Neural progenitor cell (in vitro differentiated cells): ENCODE measurements at regions not wholly inside any gene's neighbourhood (a gene's known extent, or its start where the extent isn't known, plus 50 kb on each side); places are given as distances from the start of the nearest gene placed in this dataset.
"Not testable (repeated sequence)": the region's sequence is repeated elsewhere in the genome, so short reads cannot be mapped to it uniquely, and the experiment has no call there.

ENCODE experiments used
- CTCF ChIP-seq: fragments of 200-600 bp; sonication (generic); IDR thresholded peaks from 2 replicates; pipeline ENCODE4 v1.5.1; 2017; ENCODE audit warnings: antibody characterized with exemption, mild to moderate bottlenecking
- EZH2 ChIP-seq: fragments of 200-600 bp; sonication (generic); IDR thresholded peaks from 2 replicates; pipeline ENCODE4 v1.6.1; 2017; ENCODE audit warnings: antibody characterized with exemption, mild to moderate bottlenecking, moderate library complexity

- TF ChIP-seq CTCF, EZH2: not testable (repeated sequence)
These were observed 63.1 kb downstream of the TRIM43 start for GRCh38 chr2:95654897-95655296.
